ENCODE measurements at regions not wholly inside any gene's neighbourhood (a gene's known extent, or its start where the extent isn't known, plus 50 kb on each side); places are given as distances from the start of the nearest gene placed in this dataset.

GRCh38 chr2:128474036-128474955 lies 155.6 kb upstream of the HS6ST1 start:
- peak in 1 of 5 experiments; percentile 11 for DNase-seq

- DNase-seq, result no peak
Observed at GRCh38 chr2:128474962-128475361, 156.3 kb upstream of the HS6ST1 start.

GRCh38 chr2:128475427-128476211 lies 157.0 kb upstream of the HS6ST1 start:
- DNase-seq, result no peak

- DNase-seq, result no peak
Observed at GRCh38 chr2:128477026-128477820, 158.6 kb upstream of the HS6ST1 start.

- DNase-seq, result no peak
Observed at GRCh38 chr2:128477891-128478290, 159.2 kb upstream of the HS6ST1 start.

- DNase-seq, result no peak
Observed at GRCh38 chr2:128485761-128486639, 167.3 kb upstream of the HS6ST1 start.

GRCh38 chr2:128486640-128487375 lies 168.1 kb upstream of the HS6ST1 start:
- no peak for DNase-seq

GRCh38 chr2:128487650-128488387 lies 169.2 kb upstream of the HS6ST1 start:
- no peak for DNase-seq

- no peak for DNase-seq
Observed at GRCh38 chr2:128488434-128488833, 169.8 kb upstream of the HS6ST1 start.

- DNase-seq, result no peak
Observed at GRCh38 chr2:128489526-128490273, 171.0 kb upstream of the HS6ST1 start.

GRCh38 chr2:128490321-128490720 lies 171.7 kb upstream of the HS6ST1 start:
- DNase-seq, result no peak

- no peak for DNase-seq
Observed at GRCh38 chr2:128490881-128491691, 172.4 kb upstream of the HS6ST1 start.

- no peak for DNase-seq
Observed at GRCh38 chr2:128491692-128492244, 173.1 kb upstream of the HS6ST1 start.

GRCh38 chr2:128492966-128493811 lies 174.5 kb upstream of the HS6ST1 start:
- DNase-seq, result no peak

- DNase-seq, result no peak
Observed at GRCh38 chr2:128493880-128494279, 175.2 kb upstream of the HS6ST1 start.

GRCh38 chr2:128494307-128494639 lies 175.6 kb upstream of the HS6ST1 start:
- DNase-seq, result no peak

- no peak for DNase-seq
Observed at GRCh38 chr2:128494640-128495321, 176.1 kb upstream of the HS6ST1 start.

Data from T-helper 2 cell (primary cell).